SK-N-SH treated with all-trans-retinoic acid at 6 μM for 48 hours (cell line): ENCODE measurements at regions not wholly inside any gene's neighbourhood (a gene's known extent, or its start where the extent isn't known, plus 50 kb on each side); places are given as distances from the start of the nearest gene placed in this dataset.

Experiments used
- ATAC-seq: fragments of 200-7000 bp; cut with Tn5 transposase; 3 replicates; pipeline ENCODE4 v1.9.1; 2020; ENCODE audit warnings: mild to moderate bottlenecking, moderate library complexity
- ARNTL ChIP-seq: fragments of 450-650 bp; formaldehyde crosslinking; IDR thresholded peaks from 2 replicates; pipeline ENCODE4 v1.5.0; 2020; ENCODE audit warnings: low read depth, mild to moderate bottlenecking, moderate library complexity, borderline replicate concordance
- CSDC2 ChIP-seq: fragments of 250-450 bp; sonication (Bioruptor Pico); IDR thresholded peaks from 2 replicates; pipeline ENCODE4 v1.5.0; 2020; ENCODE audit warnings: mild to moderate bottlenecking, moderate library complexity
- ESRRG ChIP-seq: fragments of 250-450 bp; sonication (Bioruptor Pico); IDR thresholded peaks from 2 replicates; pipeline ENCODE4 v1.6.1; 2021; ENCODE audit warnings: mild to moderate bottlenecking
- OSR1 ChIP-seq: fragments of 250-450 bp; sonication (Bioruptor Pico); IDR thresholded peaks from 2 replicates; pipeline ENCODE4 v1.8.0; 2022; ENCODE audit warnings: moderate library complexity, mild to moderate bottlenecking, inconsistent platforms
- PPARA ChIP-seq: fragments of 250-450 bp; sonication (Bioruptor Pico); IDR thresholded peaks from 2 replicates; pipeline ENCODE4 v1.5.0; 2020; ENCODE audit warnings: mild to moderate bottlenecking, borderline replicate concordance
- RARB ChIP-seq: fragments of 250-450 bp; sonication (Bioruptor Pico); IDR thresholded peaks from 2 replicates; pipeline ENCODE4 v1.8.0; 2021; ENCODE audit warnings: mild to moderate bottlenecking, moderate library complexity
- SNAI2 ChIP-seq: fragments of 250-450 bp; sonication (Bioruptor Pico); IDR thresholded peaks from 2 replicates; pipeline ENCODE4 v1.5.0; 2020; ENCODE audit warnings: mild to moderate bottlenecking, moderate library complexity
- TCF4 ChIP-seq: fragments of 250-450 bp; sonication (Bioruptor Pico); IDR thresholded peaks from 2 replicates; pipeline ENCODE4 v1.8.0; 2021; ENCODE audit warnings: mild to moderate bottlenecking, moderate library complexity, borderline replicate concordance
- TOX ChIP-seq: fragments of 250-450 bp; sonication (Bioruptor Pico); IDR thresholded peaks from 2 replicates; pipeline ENCODE4 v1.8.0; 2021; ENCODE audit warnings: mild to moderate bottlenecking, moderate library complexity, borderline replicate concordance
- ZC3H10 ChIP-seq: fragments of 250-450 bp; sonication (Bioruptor Pico); IDR thresholded peaks from 2 replicates; pipeline ENCODE4 v1.5.1; 2021; ENCODE audit warnings: mild to moderate bottlenecking, moderate library complexity
- ZFP3 ChIP-seq: fragments of 250-450 bp; sonication (Bioruptor Pico); IDR thresholded peaks from 2 replicates; pipeline ENCODE4 v1.5.0; 2020; ENCODE audit warnings: mild to moderate bottlenecking, moderate library complexity
- ZNF70 ChIP-seq: fragments of 450-650 bp; formaldehyde crosslinking; IDR thresholded peaks from 2 replicates; pipeline ENCODE4 v1.5.0; 2020; ENCODE audit warnings: mild to moderate bottlenecking, moderate library complexity
- ZNF8 ChIP-seq: fragments of 450-650 bp; formaldehyde crosslinking; IDR thresholded peaks from 2 replicates; pipeline ENCODE4 v1.5.0; 2020; ENCODE audit warnings: mild to moderate bottlenecking, moderate library complexity
- TF ChIP-seq, protein P1 (sequence below): fragments of 250-450 bp; sonication (Bioruptor Pico); IDR thresholded peaks from 2 replicates; pipeline ENCODE4 v1.8.0; 2021; ENCODE audit warnings: low read depth, mild to moderate bottlenecking, moderate library complexity, borderline replicate concordance
- TF ChIP-seq, protein P2 (sequence below): fragments of 250-450 bp; sonication (Bioruptor Pico); IDR thresholded peaks from 2 replicates; pipeline ENCODE4 v1.5.1; 2020; ENCODE audit warnings: low read depth, mild to moderate bottlenecking, moderate library complexity
- TF ChIP-seq, protein P3 (sequence below): fragments of 250-450 bp; sonication (Bioruptor Pico); IDR thresholded peaks from 2 replicates; pipeline ENCODE4 v1.5.0; 2020; ENCODE audit warnings: mild to moderate bottlenecking, moderate library complexity
- TF ChIP-seq, protein P4 (sequence below): fragments of 250-450 bp; sonication (Bioruptor Pico); IDR thresholded peaks from 2 replicates; pipeline ENCODE4 v1.5.1; 2021; ENCODE audit warnings: mild to moderate bottlenecking, moderate library complexity

DNA sequence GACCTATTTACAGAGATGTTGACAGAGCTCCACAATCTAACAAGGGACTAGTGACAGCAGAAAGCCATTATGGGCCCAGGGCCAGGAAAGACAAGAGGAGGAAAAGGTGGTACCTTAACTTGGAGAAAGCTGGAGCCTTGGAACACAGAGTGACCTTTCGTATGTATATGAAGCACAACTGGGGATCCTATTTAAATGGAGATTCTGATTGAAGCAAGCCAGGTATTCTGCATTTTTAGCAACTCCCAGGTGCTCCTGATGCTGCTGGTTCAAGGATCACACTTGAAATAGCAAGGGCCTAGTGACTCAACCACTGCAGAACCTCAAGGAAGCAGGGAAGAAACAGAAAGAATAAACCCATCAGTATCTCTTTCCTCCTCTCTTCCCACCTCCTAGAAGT lies 99.4 kb downstream of the TMEM47 start:
- no peak for ATAC-seq
- TF ChIP-seq, protein P1, sequence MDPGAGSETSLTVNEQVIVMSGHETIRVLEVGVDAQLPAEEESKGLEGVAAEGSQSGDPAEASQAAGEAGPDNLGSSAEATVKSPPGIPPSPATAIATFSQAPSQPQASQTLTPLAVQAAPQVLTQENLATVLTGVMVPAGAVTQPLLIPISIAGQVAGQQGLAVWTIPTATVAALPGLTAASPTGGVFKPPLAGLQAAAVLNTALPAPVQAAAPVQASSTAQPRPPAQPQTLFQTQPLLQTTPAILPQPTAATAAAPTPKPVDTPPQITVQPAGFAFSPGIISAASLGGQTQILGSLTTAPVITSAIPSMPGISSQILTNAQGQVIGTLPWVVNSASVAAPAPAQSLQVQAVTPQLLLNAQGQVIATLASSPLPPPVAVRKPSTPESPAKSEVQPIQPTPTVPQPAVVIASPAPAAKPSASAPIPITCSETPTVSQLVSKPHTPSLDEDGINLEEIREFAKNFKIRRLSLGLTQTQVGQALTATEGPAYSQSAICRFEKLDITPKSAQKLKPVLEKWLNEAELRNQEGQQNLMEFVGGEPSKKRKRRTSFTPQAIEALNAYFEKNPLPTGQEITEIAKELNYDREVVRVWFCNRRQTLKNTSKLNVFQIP: no peak
- TF ChIP-seq TCF4: no peak
- no peak for TF ChIP-seq ZFP3 (CRISPR knock-in tag)
- TF ChIP-seq ZC3H10: no peak
- TF ChIP-seq, protein P2, sequence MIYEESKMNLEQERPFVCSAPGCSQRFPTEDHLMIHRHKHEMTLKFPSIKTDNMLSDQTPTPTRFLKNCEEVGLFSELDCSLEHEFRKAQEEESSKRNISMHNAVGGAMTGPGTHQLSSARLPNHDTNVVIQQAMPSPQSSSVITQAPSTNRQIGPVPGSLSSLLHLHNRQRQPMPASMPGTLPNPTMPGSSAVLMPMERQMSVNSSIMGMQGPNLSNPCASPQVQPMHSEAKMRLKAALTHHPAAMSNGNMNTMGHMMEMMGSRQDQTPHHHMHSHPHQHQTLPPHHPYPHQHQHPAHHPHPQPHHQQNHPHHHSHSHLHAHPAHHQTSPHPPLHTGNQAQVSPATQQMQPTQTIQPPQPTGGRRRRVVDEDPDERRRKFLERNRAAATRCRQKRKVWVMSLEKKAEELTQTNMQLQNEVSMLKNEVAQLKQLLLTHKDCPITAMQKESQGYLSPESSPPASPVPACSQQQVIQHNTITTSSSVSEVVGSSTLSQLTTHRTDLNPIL: no peak

DNA sequence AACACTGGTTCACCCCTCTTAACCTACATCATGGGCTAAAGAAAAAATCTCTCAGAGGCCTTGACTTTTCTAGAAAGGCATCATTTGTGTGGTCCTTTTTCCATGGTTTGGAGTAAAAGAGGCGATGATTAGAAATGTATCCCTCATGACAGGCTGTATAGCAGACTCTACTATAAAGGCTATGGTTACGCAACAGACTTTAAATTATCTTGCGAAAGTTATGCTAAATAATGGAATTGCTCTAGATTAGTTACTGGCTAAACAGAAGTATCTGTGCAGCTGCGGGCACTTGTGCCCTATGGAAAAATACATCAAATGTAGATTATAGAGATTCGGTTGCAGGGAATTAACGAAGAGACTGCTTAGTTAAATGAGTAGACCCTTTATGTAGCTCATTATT lies 101.6 kb downstream of the TMEM47 start:
- no peak for ATAC-seq
- TF ChIP-seq OSR1 (CRISPR knock-in tag) (no peak), PPARA (no peak), ESRRG (CRISPR knock-in tag) (no peak), ARNTL (CRISPR knock-in tag) (no peak), ZNF70 (CRISPR knock-in tag) (no peak), SNAI2 (CRISPR knock-in tag) (no peak), ZFP3 (CRISPR knock-in tag) (no peak), ZNF8 (CRISPR knock-in tag) (no peak)
- TF ChIP-seq, protein P2: no peak

DNA sequence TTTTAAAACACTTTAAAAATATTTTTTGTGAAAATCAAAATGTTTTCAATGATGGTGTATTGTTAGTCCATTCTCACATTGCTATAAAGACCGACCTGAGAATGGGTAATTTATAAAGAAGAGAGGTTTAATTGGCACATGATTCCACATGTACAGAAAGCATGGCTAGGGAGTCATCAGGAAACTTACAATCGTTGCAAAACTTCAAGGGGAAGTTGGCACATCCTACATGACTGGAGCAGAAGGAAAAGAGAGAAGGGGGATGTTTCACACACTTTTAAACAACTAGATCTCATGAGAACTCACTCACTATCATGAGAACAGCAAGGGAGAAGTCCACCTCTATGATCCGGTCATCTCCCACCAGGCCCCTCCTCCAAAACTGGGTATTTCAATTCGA lies 110.7 kb downstream of the TMEM47 start:
- ATAC-seq: no peak
- no peak for TF ChIP-seq SNAI2 (CRISPR knock-in tag)
- TF ChIP-seq TOX: no peak
- no peak for TF ChIP-seq RARB
- TF ChIP-seq, protein P3, sequence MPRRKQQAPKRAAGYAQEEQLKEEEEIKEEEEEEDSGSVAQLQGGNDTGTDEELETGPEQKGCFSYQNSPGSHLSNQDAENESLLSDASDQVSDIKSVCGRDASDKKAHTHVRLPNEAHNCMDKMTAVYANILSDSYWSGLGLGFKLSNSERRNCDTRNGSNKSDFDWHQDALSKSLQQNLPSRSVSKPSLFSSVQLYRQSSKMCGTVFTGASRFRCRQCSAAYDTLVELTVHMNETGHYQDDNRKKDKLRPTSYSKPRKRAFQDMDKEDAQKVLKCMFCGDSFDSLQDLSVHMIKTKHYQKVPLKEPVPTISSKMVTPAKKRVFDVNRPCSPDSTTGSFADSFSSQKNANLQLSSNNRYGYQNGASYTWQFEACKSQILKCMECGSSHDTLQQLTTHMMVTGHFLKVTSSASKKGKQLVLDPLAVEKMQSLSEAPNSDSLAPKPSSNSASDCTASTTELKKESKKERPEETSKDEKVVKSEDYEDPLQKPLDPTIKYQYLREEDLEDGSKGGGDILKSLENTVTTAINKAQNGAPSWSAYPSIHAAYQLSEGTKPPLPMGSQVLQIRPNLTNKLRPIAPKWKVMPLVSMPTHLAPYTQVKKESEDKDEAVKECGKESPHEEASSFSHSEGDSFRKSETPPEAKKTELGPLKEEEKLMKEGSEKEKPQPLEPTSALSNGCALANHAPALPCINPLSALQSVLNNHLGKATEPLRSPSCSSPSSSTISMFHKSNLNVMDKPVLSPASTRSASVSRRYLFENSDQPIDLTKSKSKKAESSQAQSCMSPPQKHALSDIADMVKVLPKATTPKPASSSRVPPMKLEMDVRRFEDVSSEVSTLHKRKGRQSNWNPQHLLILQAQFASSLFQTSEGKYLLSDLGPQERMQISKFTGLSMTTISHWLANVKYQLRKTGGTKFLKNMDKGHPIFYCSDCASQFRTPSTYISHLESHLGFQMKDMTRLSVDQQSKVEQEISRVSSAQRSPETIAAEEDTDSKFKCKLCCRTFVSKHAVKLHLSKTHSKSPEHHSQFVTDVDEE: no peak
- TF ChIP-seq, protein P4, sequence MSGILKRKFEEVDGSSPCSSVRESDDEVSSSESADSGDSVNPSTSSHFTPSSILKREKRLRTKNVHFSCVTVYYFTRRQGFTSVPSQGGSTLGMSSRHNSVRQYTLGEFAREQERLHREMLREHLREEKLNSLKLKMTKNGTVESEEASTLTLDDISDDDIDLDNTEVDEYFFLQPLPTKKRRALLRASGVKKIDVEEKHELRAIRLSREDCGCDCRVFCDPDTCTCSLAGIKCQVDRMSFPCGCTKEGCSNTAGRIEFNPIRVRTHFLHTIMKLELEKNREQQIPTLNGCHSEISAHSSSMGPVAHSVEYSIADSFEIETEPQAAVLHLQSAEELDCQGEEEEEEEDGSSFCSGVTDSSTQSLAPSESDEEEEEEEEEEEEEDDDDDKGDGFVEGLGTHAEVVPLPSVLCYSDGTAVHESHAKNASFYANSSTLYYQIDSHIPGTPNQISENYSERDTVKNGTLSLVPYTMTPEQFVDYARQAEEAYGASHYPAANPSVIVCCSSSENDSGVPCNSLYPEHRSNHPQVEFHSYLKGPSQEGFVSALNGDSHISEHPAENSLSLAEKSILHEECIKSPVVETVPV: no peak
- no peak for TF ChIP-seq CSDC2 (CRISPR knock-in tag)
- no peak for TF ChIP-seq ZNF8 (CRISPR knock-in tag)
- TF ChIP-seq, protein P2: no peak
- no peak for TF ChIP-seq OSR1 (CRISPR knock-in tag)
- no peak for TF ChIP-seq PPARA
- TF ChIP-seq TCF4: no peak
- TF ChIP-seq, protein P1: no peak
- no peak for TF ChIP-seq ZFP3 (CRISPR knock-in tag)
- TF ChIP-seq ARNTL (CRISPR knock-in tag): no peak
- no peak for TF ChIP-seq ESRRG (CRISPR knock-in tag)
